ENCODE measurements at regions not wholly inside any gene's neighbourhood (a gene's known extent, or its start where the extent isn't known, plus 50 kb on each side); places are given as distances from the start of the nearest gene placed in this dataset.

- no peak for DNase-seq (ENCODE audit: low read depth)
- H3K4me3 ChIP-seq (ENCODE audit: control insufficient read depth, low read depth, low read length), result no peak overlapping the region
- TF ChIP-seq CTCF (conservative IDR thresholded peaks at IDR 0.05; ENCODE audit: control insufficient read depth, insufficient read depth, low read depth, low read length), result no peak
These were observed 381.6 kb downstream of the DUSP6 start for GRCh38 chr12:88970740-88971139.

- TF ChIP-seq CTCF (conservative IDR thresholded peaks at IDR 0.05; ENCODE audit: control insufficient read depth, insufficient read depth, low read depth, low read length), result no peak
- H3K4me3 ChIP-seq (ENCODE audit: control insufficient read depth, low read depth, low read length), result no peak overlapping the region
- no peak for DNase-seq (ENCODE audit: low read depth)
These were observed 383.2 kb downstream of the DUSP6 start for GRCh38 chr12:88969127-88969526.

- TF ChIP-seq CTCF (conservative IDR thresholded peaks at IDR 0.05; ENCODE audit: control insufficient read depth, insufficient read depth, low read depth, low read length), result no peak
- no peak overlapping the region for H3K4me3 ChIP-seq (ENCODE audit: control insufficient read depth, low read depth, low read length)
- peak; percentile 28 for DNase-seq (ENCODE audit: low read depth)
These were observed 380.1 kb upstream of the KITLG start for GRCh38 chr12:88960213-88960878.

- H3K4me3 ChIP-seq (ENCODE audit: control insufficient read depth, low read depth, low read length), result no peak overlapping the region
- TF ChIP-seq CTCF (conservative IDR thresholded peaks at IDR 0.05; ENCODE audit: control insufficient read depth, insufficient read depth, low read depth, low read length), result no peak
- DNase-seq (ENCODE audit: low read depth), result no peak
These were observed 378.7 kb upstream of the KITLG start for GRCh38 chr12:88958946-88959345.

GRCh38 chr12:88958153-88958552 is 377.9 kb upstream of the KITLG start:
- no peak for DNase-seq (ENCODE audit: low read depth)
- no peak for TF ChIP-seq CTCF (conservative IDR thresholded peaks at IDR 0.05; ENCODE audit: control insufficient read depth, insufficient read depth, low read depth, low read length)
- H3K4me3 ChIP-seq (ENCODE audit: control insufficient read depth, low read depth, low read length), result no peak overlapping the region

GRCh38 chr12:88957358-88957757 is 377.1 kb upstream of the KITLG start:
- DNase-seq (ENCODE audit: low read depth), result peak; percentile 50
- no peak for TF ChIP-seq CTCF (conservative IDR thresholded peaks at IDR 0.05; ENCODE audit: control insufficient read depth, insufficient read depth, low read depth, low read length)
- H3K4me3 ChIP-seq (ENCODE audit: control insufficient read depth, low read depth, low read length), result no peak overlapping the region

- no peak for TF ChIP-seq CTCF (conservative IDR thresholded peaks at IDR 0.05; ENCODE audit: control insufficient read depth, insufficient read depth, low read depth, low read length)
- H3K4me3 ChIP-seq (ENCODE audit: control insufficient read depth, low read depth, low read length), result no peak overlapping the region
- DNase-seq (ENCODE audit: low read depth), result no peak
These were observed 375.3 kb upstream of the KITLG start for GRCh38 chr12:88955531-88955930.

All from fibroblast of mammary gland (primary cell).